ENCODE measurements at regions not wholly inside any gene's neighbourhood (a gene's known extent, or its start where the extent isn't known, plus 50 kb on each side); places are given as distances from the start of the nearest gene placed in this dataset.

- Histone ChIP-seq H3K79me2 (ENCODE audit: control insufficient read depth in 1 of 2, insufficient read depth in 2 of 2, low read length in 2 of 2) (no peaks in the 10 kb centered on the region), H3K18ac (ENCODE audit: extremely low read depth, low read length) (no peak overlapping the region), H3K36me3 (ENCODE audit: control insufficient read depth in 2 of 4, insufficient read depth in 4 of 4, low read length in 3 of 4) (no peaks in the 10 kb centered on the region), H3K9me3 (ENCODE audit: insufficient read depth in 2 of 2, low read depth in 1 of 2, low read length in 1 of 2) (no peaks in the 10 kb centered on the region; a peak in 1 of 4 replicates), H3K9ac (replicated peaks in 1 of 4; ENCODE audit: extremely low read depth in 1 of 4, low read depth in 3 of 4, low read length in 3 of 4) (no peak overlapping the region), H4K20me1 (replicated peaks in 1 of 2; ENCODE audit: control insufficient read depth in 1 of 2, insufficient read depth in 2 of 2, low read length in 2 of 2) (no peaks in the 10 kb centered on the region), H3K56ac (replicated peaks; ENCODE audit: insufficient read length, low read depth, low read length) (no peak overlapping the region), H2BK120ac (replicated peaks; ENCODE audit: low read depth, low read length) (no peak overlapping the region), H2BK15ac (ENCODE audit: low read length) (no peak overlapping the region), H3K23ac (ENCODE audit: insufficient read length) (no peak overlapping the region), H2BK12ac (ENCODE audit: low read depth, low read length) (no peak overlapping the region), H3K27me3 (replicated peaks in 1 of 4; ENCODE audit: control insufficient read depth in 3 of 4, extremely low read depth in 1 of 4, insufficient read depth in 3 of 4, low read length in 3 of 4) (no peaks in the 10 kb centered on the region; a peak in 1 of 7 replicates), H3K4ac (replicated peaks; ENCODE audit: insufficient read length, low read depth, low read length) (no peak overlapping the region), H3K23me2 (ENCODE audit: low read depth, low read length) (no peaks in the 10 kb centered on the region), H2BK20ac (ENCODE audit: low read length) (no peak overlapping the region), H3K4me2 (ENCODE audit: insufficient read depth in 1 of 2, low read depth in 2 of 2, low read length in 2 of 2) (no peak overlapping the region), H4K91ac (replicated peaks; ENCODE audit: insufficient read length, low read length) (no peak overlapping the region), H4K5ac (ENCODE audit: insufficient read length, low read depth, low read length) (no peak overlapping the region), H2BK5ac (ENCODE audit: low read depth, low read length) (no peak overlapping the region), H3K14ac (ENCODE audit: insufficient read length) (no peak overlapping the region), H4K8ac (ENCODE audit: extremely low read depth, insufficient read depth, low read length) (no peak overlapping the region), H3K79me1 (ENCODE audit: low read depth, low read length) (no peaks in the 10 kb centered on the region), H3K4me1 (replicated peaks in 1 of 4; ENCODE audit: control insufficient read depth in 3 of 4, insufficient read depth in 4 of 4, low read length in 3 of 4) (no peaks in the 10 kb centered on the region), H3K4me3 (ENCODE audit: extremely low read depth in 1 of 4, insufficient read depth in 2 of 4, low read depth in 3 of 4, low read length in 4 of 4) (no peak overlapping the region), H2AK5ac (ENCODE audit: low read depth, low read length) (no peak overlapping the region), H3K27ac (ENCODE audit: low read depth, low read length) (no peak overlapping the region), H2AFZ (ENCODE audit: low read length) (no peak overlapping the region)
- CTCF ChIA-PET (ENCODE audit: partially characterized antibody), result interaction anchor here (1.2 to 1.4 kb wide), 2 partner anchors 10 to 45 kb away, joined by 4 to 6 read pairs; no protein-coding TSS in a partner anchor
- WGBS, 2 experiments (ENCODE audit: extremely low coverage in 1 of 2, insufficient coverage in 1 of 2, insufficient read length in 1 of 2, insufficient replicate concordance in 2 of 2, low coverage in 1 of 2, low lambda C conversion rate in 2 of 2, missing lambda C conversion rate in 1 of 2), result 96% methylated on average over 5 of the region's 7 CpGs; no CpG with 5 or more reads in 1 of the 2 experiments
- POLR2A ChIA-PET (ENCODE audit: partially characterized antibody), result no interaction called here
- TF ChIP-seq ASH2L (IDR thresholded peaks at IDR 0.05; ENCODE audit: low read length) (no peak), JUN (IDR thresholded peaks at IDR 0.05; ENCODE audit: low read depth, low read length) (no peak), RNF2 (IDR thresholded peaks at IDR 0.05; ENCODE audit: borderline replicate concordance, low read depth, low read length, missing control alignments, poor library complexity, severe bottlenecking) (no peak), ZNF274 (IDR thresholded peaks at IDR 0.05; ENCODE audit: borderline replicate concordance, extremely low read depth, low read length) (no peak), SUZ12 (IDR thresholded peaks at IDR 0.05; ENCODE audit: low read length) (no peak)
- FAIRE-seq, result no peak
- peak in 1 of 2 experiments; percentile 33 for DNase-seq (ENCODE audit: low read depth in 1 of 2, low spot score in 2 of 2)
Measured at GRCh38 chr10:117621196-117621595, 78.7 kb downstream of the EMX2 start.

All from H1 (cell line).